GM12878 (cell line): ENCODE measurements at regions not wholly inside any gene's neighbourhood (a gene's known extent, or its start where the extent isn't known, plus 50 kb on each side); places are given as distances from the start of the nearest gene placed in this dataset.

ENCODE experiments used
- BMI1 ChIP-seq: fragments of 450-650 bp; IDR thresholded peaks from 2 replicates; pipeline ENCODE4 v1.6.1; 2016; ENCODE audit warnings: mild to moderate bottlenecking, moderate library complexity, borderline replicate concordance
- CREM ChIP-seq: IDR thresholded peaks from 2 replicates; pipeline ENCODE4 v1.6.1; 2014; ENCODE audit warnings: antibody characterized with exemption, low read depth
- EED ChIP-seq: sonication (generic); IDR thresholded peaks from 2 replicates; pipeline ENCODE4 v1.6.1; 2016; ENCODE audit warnings: antibody characterized with exemption, low read depth
- EGR1 ChIP-seq, 2 experiments: IDR thresholded peaks; 1 replicate in 1 of 2; 2 replicates in 1 of 2; pipeline ENCODE4 v1.6.1; 2011 to 2012; ENCODE audit warnings: low read depth in 2 of 2, low read length in 2 of 2, borderline replicate concordance in 1 of 2, mild to moderate bottlenecking in 1 of 2, moderate library complexity in 1 of 2
- GATAD2B ChIP-seq: fragments of 450-650 bp; conservative IDR thresholded peaks from 2 replicates; pipeline ENCODE4 v1.6.1; 2017; ENCODE audit warnings: low read depth, mild to moderate bottlenecking, moderate library complexity
- IKZF1 ChIP-seq: fragments of 450-650 bp; conservative IDR thresholded peaks from 2 replicates; pipeline ENCODE4 v1.6.1; 2017; ENCODE audit warnings: antibody characterized with exemption, mild to moderate bottlenecking
- KLF5 ChIP-seq: fragments of 450-650 bp; IDR thresholded peaks from 2 replicates; pipeline ENCODE4 v1.6.1; 2014; ENCODE audit warnings: mild to moderate bottlenecking; ENCODE audit not compliant: partially characterized antibody
- STAT3 ChIP-seq: IDR thresholded peaks from 2 replicates; pipeline ENCODE4 v1.6.1; 2011; ENCODE audit warnings: low read depth, low read length, improper control_type of control experiment
- ZNF207 ChIP-seq: fragments of 450-650 bp; IDR thresholded peaks from 2 replicates; pipeline ENCODE4 v1.6.1; 2014; ENCODE audit warnings: antibody characterized with exemption, mild to moderate bottlenecking, borderline replicate concordance
- ZNF217 ChIP-seq: fragments of 450-650 bp; IDR thresholded peaks from 2 replicates; pipeline ENCODE4 v1.6.1; 2017; ENCODE audit warnings: antibody characterized with exemption, mild to moderate bottlenecking
- TF ChIP-seq, protein P1 (sequence below): fragments of 450-650 bp; IDR thresholded peaks from 2 replicates; pipeline ENCODE4 v1.6.1; 2017; ENCODE audit warnings: mild to moderate bottlenecking, moderate library complexity
- TF ChIP-seq, protein P2 (sequence below): fragments of 450-650 bp; IDR thresholded peaks from 2 replicates; pipeline ENCODE4 v1.6.1; 2017; ENCODE audit warnings: low read depth, mild to moderate bottlenecking, moderate library complexity

DNA sequence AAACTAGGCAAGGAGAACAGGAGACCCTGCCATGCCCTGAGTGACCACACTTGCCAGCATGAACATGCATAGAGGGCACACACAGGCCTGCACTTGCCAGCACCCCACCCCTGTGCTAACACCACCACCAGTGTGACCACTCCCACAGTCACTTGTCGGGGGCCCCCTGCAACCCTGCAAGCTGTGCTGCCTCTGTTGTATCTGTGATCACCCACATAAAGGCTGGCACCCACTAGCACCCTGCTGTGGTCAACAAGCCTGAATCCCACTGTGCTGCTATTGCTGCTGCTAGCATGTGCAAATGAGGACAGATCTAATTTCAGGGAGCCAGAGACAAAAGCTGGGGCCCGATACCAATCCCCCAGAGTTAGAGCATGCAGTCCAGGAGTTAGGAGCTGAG, 217.7 kb downstream of the GIPC2 start (continued):
- TF ChIP-seq, protein P1, sequence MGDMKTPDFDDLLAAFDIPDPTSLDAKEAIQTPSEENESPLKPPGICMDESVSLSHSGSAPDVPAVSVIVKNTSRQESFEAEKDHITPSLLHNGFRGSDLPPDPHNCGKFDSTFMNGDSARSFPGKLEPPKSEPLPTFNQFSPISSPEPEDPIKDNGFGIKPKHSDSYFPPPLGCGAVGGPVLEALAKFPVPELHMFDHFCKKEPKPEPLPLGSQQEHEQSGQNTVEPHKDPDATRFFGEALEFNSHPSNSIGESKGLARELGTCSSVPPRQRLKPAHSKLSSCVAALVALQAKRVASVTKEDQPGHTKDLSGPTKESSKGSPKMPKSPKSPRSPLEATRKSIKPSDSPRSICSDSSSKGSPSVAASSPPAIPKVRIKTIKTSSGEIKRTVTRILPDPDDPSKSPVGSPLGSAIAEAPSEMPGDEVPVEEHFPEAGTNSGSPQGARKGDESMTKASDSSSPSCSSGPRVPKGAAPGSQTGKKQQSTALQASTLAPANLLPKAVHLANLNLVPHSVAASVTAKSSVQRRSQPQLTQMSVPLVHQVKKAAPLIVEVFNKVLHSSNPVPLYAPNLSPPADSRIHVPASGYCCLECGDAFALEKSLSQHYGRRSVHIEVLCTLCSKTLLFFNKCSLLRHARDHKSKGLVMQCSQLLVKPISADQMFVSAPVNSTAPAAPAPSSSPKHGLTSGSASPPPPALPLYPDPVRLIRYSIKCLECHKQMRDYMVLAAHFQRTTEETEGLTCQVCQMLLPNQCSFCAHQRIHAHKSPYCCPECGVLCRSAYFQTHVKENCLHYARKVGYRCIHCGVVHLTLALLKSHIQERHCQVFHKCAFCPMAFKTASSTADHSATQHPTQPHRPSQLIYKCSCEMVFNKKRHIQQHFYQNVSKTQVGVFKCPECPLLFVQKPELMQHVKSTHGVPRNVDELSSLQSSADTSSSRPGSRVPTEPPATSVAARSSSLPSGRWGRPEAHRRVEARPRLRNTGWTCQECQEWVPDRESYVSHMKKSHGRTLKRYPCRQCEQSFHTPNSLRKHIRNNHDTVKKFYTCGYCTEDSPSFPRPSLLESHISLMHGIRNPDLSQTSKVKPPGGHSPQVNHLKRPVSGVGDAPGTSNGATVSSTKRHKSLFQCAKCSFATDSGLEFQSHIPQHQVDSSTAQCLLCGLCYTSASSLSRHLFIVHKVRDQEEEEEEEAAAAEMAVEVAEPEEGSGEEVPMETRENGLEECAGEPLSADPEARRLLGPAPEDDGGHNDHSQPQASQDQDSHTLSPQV: no peak
- no peak for TF ChIP-seq IKZF1
- TF ChIP-seq, protein P2, sequence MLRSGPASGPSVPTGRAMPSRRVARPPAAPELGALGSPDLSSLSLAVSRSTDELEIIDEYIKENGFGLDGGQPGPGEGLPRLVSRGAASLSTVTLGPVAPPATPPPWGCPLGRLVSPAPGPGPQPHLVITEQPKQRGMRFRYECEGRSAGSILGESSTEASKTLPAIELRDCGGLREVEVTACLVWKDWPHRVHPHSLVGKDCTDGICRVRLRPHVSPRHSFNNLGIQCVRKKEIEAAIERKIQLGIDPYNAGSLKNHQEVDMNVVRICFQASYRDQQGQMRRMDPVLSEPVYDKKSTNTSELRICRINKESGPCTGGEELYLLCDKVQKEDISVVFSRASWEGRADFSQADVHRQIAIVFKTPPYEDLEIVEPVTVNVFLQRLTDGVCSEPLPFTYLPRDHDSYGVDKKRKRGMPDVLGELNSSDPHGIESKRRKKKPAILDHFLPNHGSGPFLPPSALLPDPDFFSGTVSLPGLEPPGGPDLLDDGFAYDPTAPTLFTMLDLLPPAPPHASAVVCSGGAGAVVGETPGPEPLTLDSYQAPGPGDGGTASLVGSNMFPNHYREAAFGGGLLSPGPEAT: no peak
- TF ChIP-seq EGR1 (IDR thresholded peaks at IDR 0.05; ENCODE audit: borderline replicate concordance in 1 of 2, low read depth in 2 of 2, low read length in 2 of 2): no peak
- no peak for TF ChIP-seq KLF5
- TF ChIP-seq STAT3: no peak
- TF ChIP-seq BMI1: no peak
- TF ChIP-seq ZNF217: no peak
- TF ChIP-seq GATAD2B: no peak
- no peak for TF ChIP-seq CREM
- TF ChIP-seq ZNF207: no peak
- TF ChIP-seq EED: no peak
- TF ChIP-seq, all 136 proteins: peak for 0
